ENCODE measurements at regions not wholly inside any gene's neighbourhood (a gene's known extent, or its start where the extent isn't known, plus 50 kb on each side); places are given as distances from the start of the nearest gene placed in this dataset.
"Not testable (repeated sequence)": the region's sequence is repeated elsewhere in the genome, so short reads cannot be mapped to it uniquely, and the experiment has no call there.

- no peak overlapping the region for H3K4me3 ChIP-seq (ENCODE audit: low read length)
- H3K27me3 ChIP-seq (ENCODE audit: control insufficient read depth, insufficient read depth, low read length) = no peaks in the 10 kb centered on the region
- no peaks in the 10 kb centered on the region for H3K36me3 ChIP-seq (ENCODE audit: control insufficient read depth, insufficient read depth, low read length)
- H3K4me1 ChIP-seq (ENCODE audit: control insufficient read depth, insufficient read depth, low read length) = peaks cover 4% of the 10 kb centered on the region
- H3K9me3 ChIP-seq (ENCODE audit: control insufficient read depth, low read length) = no peaks in the 10 kb centered on the region
- no peak overlapping the region for H3K9ac ChIP-seq (ENCODE audit: low read length)
Measured at GRCh38 chr16:52123061-52123839, 423.7 kb downstream of the TOX3 start.

- no peaks in the 10 kb centered on the region for H3K9me3 ChIP-seq (ENCODE audit: control insufficient read depth, low read length)
Measured at GRCh38 chr16:52117171-52117570, 429.8 kb downstream of the TOX3 start.

GRCh38 chr16:52114379-52114778 lies 432.6 kb downstream of the TOX3 start:
- no peak overlapping the region for H3K4me3 ChIP-seq (ENCODE audit: low read length)
- H3K4me1 ChIP-seq (ENCODE audit: control insufficient read depth, insufficient read depth, low read length) = no peaks in the 10 kb centered on the region

More at GRCh38 chr16:52117171-52117570, 429.8 kb downstream of the TOX3 start:
- Histone ChIP-seq H3K36me3 (ENCODE audit: control insufficient read depth, insufficient read depth, low read length) (no peaks in the 10 kb centered on the region), H3K27me3 (ENCODE audit: control insufficient read depth, insufficient read depth, low read length) (no peaks in the 10 kb centered on the region), H3K9ac (ENCODE audit: low read length) (no peak overlapping the region), H3K4me3 (ENCODE audit: low read length) (no peak overlapping the region), H3K4me1 (ENCODE audit: control insufficient read depth, insufficient read depth, low read length) (no peaks in the 10 kb centered on the region)

GRCh38 chr16:52113533-52114183 lies 433.3 kb downstream of the TOX3 start:
- H3K4me1 ChIP-seq (ENCODE audit: control insufficient read depth, insufficient read depth, low read length) = no peaks in the 10 kb centered on the region
- no peak overlapping the region for H3K4me3 ChIP-seq (ENCODE audit: low read length)
- H3K36me3 ChIP-seq (ENCODE audit: control insufficient read depth, insufficient read depth, low read length) = no peaks in the 10 kb centered on the region
- no peak overlapping the region for H3K9ac ChIP-seq (ENCODE audit: low read length)
- no peaks in the 10 kb centered on the region for H3K27me3 ChIP-seq (ENCODE audit: control insufficient read depth, insufficient read depth, low read length)
- no peaks in the 10 kb centered on the region for H3K9me3 ChIP-seq (ENCODE audit: control insufficient read depth, low read length)

More at GRCh38 chr16:52114379-52114778, 432.6 kb downstream of the TOX3 start:
- no peaks in the 10 kb centered on the region for H3K36me3 ChIP-seq (ENCODE audit: control insufficient read depth, insufficient read depth, low read length)
- no peak overlapping the region for H3K9ac ChIP-seq (ENCODE audit: low read length)
- H3K9me3 ChIP-seq (ENCODE audit: control insufficient read depth, low read length) = no peaks in the 10 kb centered on the region
- H3K27me3 ChIP-seq (ENCODE audit: control insufficient read depth, insufficient read depth, low read length) = no peaks in the 10 kb centered on the region

DNA sequence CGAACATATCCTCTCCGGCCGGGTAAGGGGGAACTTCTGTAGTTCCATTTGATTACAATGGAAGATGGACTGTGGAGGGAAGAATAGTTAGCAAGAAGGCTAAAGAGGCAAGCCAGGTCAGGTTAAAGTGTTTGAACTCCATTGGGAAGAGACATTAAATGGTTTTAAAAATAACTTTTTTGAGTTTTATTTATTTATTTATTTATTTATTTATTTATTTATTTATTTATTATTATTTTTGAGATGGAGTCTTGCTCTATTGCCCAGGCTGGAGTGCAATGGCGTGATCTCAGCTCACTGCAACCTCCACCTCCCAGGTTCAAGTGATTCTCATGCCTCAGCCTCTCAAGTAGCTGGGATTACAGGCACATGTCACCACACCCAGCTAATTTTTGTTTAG lies 441.9 kb downstream of the TOX3 start:
- not testable (repeated sequence) for H3K4me1 ChIP-seq (ENCODE audit: control insufficient read depth, insufficient read depth, low read length); H3K36me3 ChIP-seq (ENCODE audit: control insufficient read depth, insufficient read depth, low read length); H3K4me3 ChIP-seq (ENCODE audit: low read length)

DNA sequence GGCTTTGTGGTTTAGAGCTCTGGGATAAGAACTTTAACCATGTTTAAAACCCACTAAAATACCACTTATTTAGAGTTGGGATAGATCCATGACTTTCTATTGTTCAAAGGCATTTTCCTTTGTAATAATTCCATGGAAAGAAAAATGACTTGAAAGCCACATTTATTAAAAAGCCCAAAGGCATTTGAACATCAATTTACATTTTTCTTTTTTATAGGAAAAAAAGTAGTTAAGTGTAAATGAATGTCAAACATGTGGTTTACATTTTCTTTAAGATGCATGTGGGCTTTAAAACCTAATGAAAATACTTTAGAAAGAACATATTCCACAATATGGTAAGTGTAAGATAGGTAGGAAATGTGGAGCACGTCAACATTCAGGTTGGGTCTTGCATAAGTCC lies 443.2 kb downstream of the TOX3 start:
- no peak overlapping the region for H3K9ac ChIP-seq (ENCODE audit: low read length)
- no peak overlapping the region for H3K4me3 ChIP-seq (ENCODE audit: low read length)
- no peaks in the 10 kb centered on the region for H3K9me3 ChIP-seq (ENCODE audit: control insufficient read depth, low read length)
- no peaks in the 10 kb centered on the region for H3K27me3 ChIP-seq (ENCODE audit: control insufficient read depth, insufficient read depth, low read length)
- no peaks in the 10 kb centered on the region for H3K36me3 ChIP-seq (ENCODE audit: control insufficient read depth, insufficient read depth, low read length)
- no peaks in the 10 kb centered on the region for H3K4me1 ChIP-seq (ENCODE audit: control insufficient read depth, insufficient read depth, low read length)

More for the DNA sequence above, 441.9 kb downstream of the TOX3 start:
- H3K9me3 ChIP-seq (ENCODE audit: control insufficient read depth, low read length); H3K9ac ChIP-seq (ENCODE audit: low read length); H3K27me3 ChIP-seq (ENCODE audit: control insufficient read depth, insufficient read depth, low read length): not testable (repeated sequence)

- Histone ChIP-seq H3K4me1 (ENCODE audit: control insufficient read depth, insufficient read depth, low read length) (no peaks in the 10 kb centered on the region), H3K9me3 (ENCODE audit: control insufficient read depth, low read length) (no peaks in the 10 kb centered on the region), H3K4me3 (ENCODE audit: low read length) (no peak overlapping the region), H3K9ac (ENCODE audit: low read length) (no peak overlapping the region), H3K27me3 (ENCODE audit: control insufficient read depth, insufficient read depth, low read length) (no peaks in the 10 kb centered on the region), H3K36me3 (ENCODE audit: control insufficient read depth, insufficient read depth, low read length) (no peaks in the 10 kb centered on the region)
Measured at GRCh38 chr16:52101246-52101645, 445.7 kb downstream of the TOX3 start.

- Histone ChIP-seq H3K9me3 (ENCODE audit: control insufficient read depth, low read length) (no peaks in the 10 kb centered on the region), H3K27me3 (ENCODE audit: control insufficient read depth, insufficient read depth, low read length) (no peaks in the 10 kb centered on the region), H3K4me1 (ENCODE audit: control insufficient read depth, insufficient read depth, low read length) (no peaks in the 10 kb centered on the region), H3K9ac (ENCODE audit: low read length) (no peak overlapping the region), H3K4me3 (ENCODE audit: low read length) (no peak overlapping the region), H3K36me3 (ENCODE audit: control insufficient read depth, insufficient read depth, low read length) (no peaks in the 10 kb centered on the region)
Measured at GRCh38 chr16:52099382-52099781, 447.6 kb downstream of the TOX3 start.

DNA sequence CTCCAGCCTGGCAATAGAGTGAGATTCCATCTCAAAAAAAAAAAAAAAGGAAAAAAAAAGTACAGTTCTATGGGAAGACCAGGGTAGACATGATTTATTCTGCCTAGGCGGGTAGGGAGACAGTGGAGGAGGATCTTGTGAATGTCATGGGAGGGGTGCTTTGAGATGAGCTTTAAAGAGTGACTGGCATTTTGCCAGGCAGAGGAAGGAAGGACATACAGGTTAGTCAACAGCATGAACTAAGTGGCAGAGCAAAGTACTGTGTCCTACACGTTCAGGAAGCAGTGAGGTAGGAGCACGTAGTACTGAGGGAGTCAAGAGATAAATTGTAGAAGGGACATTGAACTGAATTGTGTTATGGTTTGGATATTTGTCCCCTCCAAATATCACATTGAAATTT lies 451.5 kb downstream of the TOX3 start:
- Histone ChIP-seq H3K27me3 (ENCODE audit: control insufficient read depth, insufficient read depth, low read length) (no peaks in the 10 kb centered on the region), H3K9ac (ENCODE audit: low read length) (no peak overlapping the region), H3K4me3 (ENCODE audit: low read length) (no peak overlapping the region), H3K4me1 (ENCODE audit: control insufficient read depth, insufficient read depth, low read length) (no peaks in the 10 kb centered on the region), H3K36me3 (ENCODE audit: control insufficient read depth, insufficient read depth, low read length) (no peaks in the 10 kb centered on the region), H3K9me3 (ENCODE audit: control insufficient read depth, low read length) (no peaks in the 10 kb centered on the region)

GRCh38 chr16:52092126-52092525 lies 454.8 kb downstream of the TOX3 start:
- Histone ChIP-seq H3K9me3 (ENCODE audit: control insufficient read depth, low read length) (no peaks in the 10 kb centered on the region), H3K9ac (ENCODE audit: low read length) (no peak overlapping the region), H3K4me1 (ENCODE audit: control insufficient read depth, insufficient read depth, low read length) (no peaks in the 10 kb centered on the region), H3K4me3 (ENCODE audit: low read length) (no peak overlapping the region), H3K27me3 (ENCODE audit: control insufficient read depth, insufficient read depth, low read length) (no peaks in the 10 kb centered on the region), H3K36me3 (ENCODE audit: control insufficient read depth, insufficient read depth, low read length) (no peaks in the 10 kb centered on the region)

GRCh38 chr16:52090080-52090479 lies 456.9 kb downstream of the TOX3 start:
- Histone ChIP-seq H3K9me3 (ENCODE audit: control insufficient read depth, low read length) (no peaks in the 10 kb centered on the region), H3K4me1 (ENCODE audit: control insufficient read depth, insufficient read depth, low read length) (no peaks in the 10 kb centered on the region), H3K4me3 (ENCODE audit: low read length) (no peak overlapping the region), H3K36me3 (ENCODE audit: control insufficient read depth, insufficient read depth, low read length) (no peaks in the 10 kb centered on the region), H3K9ac (ENCODE audit: low read length) (no peak overlapping the region), H3K27me3 (ENCODE audit: control insufficient read depth, insufficient read depth, low read length) (no peaks in the 10 kb centered on the region)

DNA sequence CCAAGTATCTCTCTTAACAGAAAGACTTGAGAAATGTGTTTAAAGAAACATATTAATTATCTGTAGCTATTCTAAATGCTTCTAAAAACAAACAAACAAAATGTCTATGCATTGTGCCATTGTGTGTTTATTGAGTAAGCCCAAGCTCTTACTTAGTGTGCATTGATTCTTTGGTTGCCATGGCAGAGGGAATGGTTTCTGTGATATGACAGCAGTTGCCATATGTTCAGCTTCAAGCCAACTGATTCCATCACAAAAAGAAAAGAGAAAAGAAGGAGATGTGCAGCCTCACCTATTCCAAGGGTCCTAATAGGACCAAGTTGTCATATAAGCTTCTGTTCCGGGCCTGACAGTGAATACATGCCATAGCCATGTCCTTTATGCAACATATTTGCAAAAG lies 457.5 kb downstream of the TOX3 start:
- Histone ChIP-seq H3K9me3 (ENCODE audit: control insufficient read depth, low read length) (no peaks in the 10 kb centered on the region), H3K27me3 (ENCODE audit: control insufficient read depth, insufficient read depth, low read length) (no peaks in the 10 kb centered on the region), H3K4me3 (ENCODE audit: low read length) (no peak overlapping the region), H3K36me3 (ENCODE audit: control insufficient read depth, insufficient read depth, low read length) (no peaks in the 10 kb centered on the region), H3K9ac (ENCODE audit: low read length) (no peak overlapping the region), H3K4me1 (ENCODE audit: control insufficient read depth, insufficient read depth, low read length) (no peaks in the 10 kb centered on the region)

All from mucosa of stomach (tissue), 1 donor.